GM12891 (cell line): ENCODE measurements at regions not wholly inside any gene's neighbourhood (a gene's known extent, or its start where the extent isn't known, plus 50 kb on each side); places are given as distances from the start of the nearest gene placed in this dataset.
A peak's percentile ranks its signal among the peaks of the same experiment; 100 is the strongest.

Experiments used
- DNase-seq: peaks from one replicate; pipeline ENCODE4 v3.0.0; 2011; ENCODE audit warnings: low spot score; ENCODE audit not compliant: insufficient read length
- FAIRE-seq: peaks from 2 replicates; lab custom pipeline; 2011; peaks lifted over from hg19 to GRCh38; lab: Jason Lieb, UNC
- PAX5 ChIP-seq: IDR thresholded peaks from 2 replicates; pipeline ENCODE4 v1.6.1; 2011; ENCODE audit warnings: low read length, moderate library complexity, mild to moderate bottlenecking; ENCODE audit not compliant: insufficient read depth, severe bottlenecking
- POLR2A ChIP-seq: IDR thresholded peaks from 2 replicates; pipeline ENCODE4 v1.6.1; 2011; ENCODE audit warnings: low read depth, low read length, control low read depth
- POLR2AphosphoS5 ChIP-seq: IDR thresholded peaks from 2 replicates; pipeline ENCODE4 v1.6.1; 2011; ENCODE audit warnings: low read depth, low read length, control low read depth
- POU2F2 ChIP-seq: IDR thresholded peaks from 2 replicates; pipeline ENCODE4 v1.6.1; 2011; ENCODE audit warnings: low read depth, mild to moderate bottlenecking, control low read depth, low read length, moderate library complexity
- SPI1 ChIP-seq: IDR thresholded peaks from 2 replicates; pipeline ENCODE4 v1.6.1; 2011; ENCODE audit warnings: low read depth, low read length, control low read depth
- TAF1 ChIP-seq: IDR thresholded peaks from 2 replicates; pipeline ENCODE4 v1.6.1; 2011; ENCODE audit warnings: low read depth, low read length, control low read depth

- FAIRE-seq (no peak), DNase-seq (no peak)
- TF ChIP-seq POLR2A (no peak), PAX5 (no peak), SPI1 (no peak), POU2F2 (no peak)
Measured at GRCh38 chr12:65593239-65593701, 231.0 kb upstream of the HMGA2 start.

GRCh38 chr12:65594409-65594808, 229.9 kb upstream of the HMGA2 start:
- TF ChIP-seq POU2F2 = no peak
- TF ChIP-seq POLR2A = no peak
- TF ChIP-seq SPI1 = no peak
- no peak for TF ChIP-seq TAF1
- no peak for TF ChIP-seq PAX5
- TF ChIP-seq POLR2AphosphoS5 = no peak
- FAIRE-seq (no peak), DNase-seq (no peak)

DNA sequence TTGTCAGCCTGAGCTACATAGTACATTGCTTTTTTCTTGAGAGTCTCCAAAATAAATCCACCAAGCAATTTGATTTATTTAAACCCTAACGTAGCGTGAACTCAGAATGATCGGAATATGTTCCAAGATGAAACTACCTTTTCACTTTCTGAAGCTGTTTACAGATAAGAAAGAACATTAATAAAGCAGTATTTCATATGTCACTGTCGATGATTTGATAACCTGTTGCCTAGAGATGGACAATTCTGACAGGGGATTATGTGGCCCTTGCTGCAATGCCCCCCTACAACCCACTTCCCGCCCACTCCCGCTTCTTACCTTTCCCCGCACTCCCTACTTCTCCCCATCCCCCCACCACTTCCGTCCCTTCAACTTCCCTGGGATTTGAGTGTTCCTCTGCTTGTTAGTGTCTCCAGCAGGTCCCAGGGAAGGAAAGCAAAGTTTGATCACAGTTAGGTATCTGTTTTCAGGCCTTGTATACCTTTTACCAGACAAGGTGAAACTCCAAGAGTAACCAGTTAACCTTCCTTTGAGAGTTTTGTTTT, 229.2 kb upstream of the HMGA2 start:
- TF ChIP-seq TAF1 = no peak
- no peak for TF ChIP-seq POU2F2
- no peak for TF ChIP-seq POLR2A
- no peak for TF ChIP-seq POLR2AphosphoS5
- TF ChIP-seq PAX5 = no peak
- no peak for TF ChIP-seq SPI1
- DNase-seq (no peak), FAIRE-seq (no peak)

GRCh38 chr12:65596514-65597091, 227.7 kb upstream of the HMGA2 start:
- FAIRE-seq (no peak), DNase-seq (no peak)
- TF ChIP-seq POLR2A (no peak), POLR2AphosphoS5 (no peak), POU2F2 (no peak), SPI1 (no peak), PAX5 (no peak)

DNA sequence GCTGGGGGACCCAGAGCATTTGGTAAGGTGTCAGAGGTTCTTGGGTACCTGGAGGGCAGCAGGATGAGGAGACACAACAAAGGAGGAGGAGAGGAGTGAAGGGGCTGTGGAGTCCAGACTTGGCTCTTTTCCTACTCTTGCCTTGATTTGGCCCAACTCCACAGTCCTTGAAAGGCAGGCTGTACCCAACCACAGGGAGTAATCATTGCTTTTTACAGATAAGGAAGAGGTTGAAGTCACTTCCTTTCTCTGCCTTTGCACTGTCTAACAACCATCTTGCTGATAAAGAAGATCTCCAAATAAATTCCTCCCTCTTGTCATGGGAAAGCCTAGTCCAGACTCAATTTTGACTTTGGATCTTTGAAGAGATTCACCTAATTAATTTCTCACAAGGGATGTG, 226.8 kb upstream of the HMGA2 start:
- no peak for TF ChIP-seq POLR2AphosphoS5
- TF ChIP-seq POLR2A = no peak
- no peak for TF ChIP-seq POU2F2
- TF ChIP-seq SPI1 = no peak
- no peak for TF ChIP-seq PAX5
- DNase-seq = no peak
- FAIRE-seq = no peak

DNA sequence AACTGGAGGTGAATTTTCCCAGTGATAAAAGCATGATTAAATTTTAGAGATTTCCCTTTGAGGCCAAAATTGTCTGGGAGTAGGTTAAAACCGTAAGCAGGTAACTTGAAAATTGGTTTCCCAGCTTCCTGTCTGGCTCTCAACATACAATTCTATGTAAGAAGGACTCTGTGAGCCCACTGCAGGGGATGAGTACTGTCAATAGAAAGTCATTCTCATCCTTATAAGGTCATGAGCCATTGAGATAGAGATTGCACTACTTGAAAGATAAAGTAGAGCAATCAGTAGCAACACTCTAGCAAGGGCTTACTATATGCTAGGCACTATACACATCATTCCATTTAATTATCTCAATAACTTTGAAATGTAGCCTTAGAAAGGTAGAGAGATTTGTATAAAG, 225.6 kb upstream of the HMGA2 start:
- TF ChIP-seq POLR2AphosphoS5 (no peak), SPI1 (no peak), POU2F2 (no peak), POLR2A (no peak), TAF1 (no peak), PAX5 (no peak)
- DNase-seq (no peak), FAIRE-seq (no peak)

DNA sequence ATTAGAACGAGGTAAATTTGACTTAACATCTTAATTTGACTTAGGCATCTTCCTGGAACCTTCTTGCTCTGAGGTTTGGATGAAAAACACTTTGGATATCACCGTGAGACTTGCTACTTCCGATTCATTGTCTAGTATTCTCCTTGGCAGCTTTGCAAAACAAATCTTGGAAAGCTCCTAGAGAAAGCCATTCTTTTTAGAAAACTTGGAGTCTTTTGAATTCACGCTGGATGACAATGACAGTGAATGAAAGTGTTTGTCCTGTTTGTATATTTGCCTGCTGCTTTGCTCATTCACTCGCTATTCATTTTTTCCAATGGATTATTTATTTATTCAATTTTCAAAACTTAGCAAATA, 222.1 kb upstream of the HMGA2 start:
- FAIRE-seq = no peak
- no peak for DNase-seq
- TF ChIP-seq POLR2A = no peak
- TF ChIP-seq POU2F2 = no peak
- TF ChIP-seq PAX5 = no peak
- no peak for TF ChIP-seq POLR2AphosphoS5
- TF ChIP-seq SPI1 = no peak
- no peak for TF ChIP-seq TAF1

DNA sequence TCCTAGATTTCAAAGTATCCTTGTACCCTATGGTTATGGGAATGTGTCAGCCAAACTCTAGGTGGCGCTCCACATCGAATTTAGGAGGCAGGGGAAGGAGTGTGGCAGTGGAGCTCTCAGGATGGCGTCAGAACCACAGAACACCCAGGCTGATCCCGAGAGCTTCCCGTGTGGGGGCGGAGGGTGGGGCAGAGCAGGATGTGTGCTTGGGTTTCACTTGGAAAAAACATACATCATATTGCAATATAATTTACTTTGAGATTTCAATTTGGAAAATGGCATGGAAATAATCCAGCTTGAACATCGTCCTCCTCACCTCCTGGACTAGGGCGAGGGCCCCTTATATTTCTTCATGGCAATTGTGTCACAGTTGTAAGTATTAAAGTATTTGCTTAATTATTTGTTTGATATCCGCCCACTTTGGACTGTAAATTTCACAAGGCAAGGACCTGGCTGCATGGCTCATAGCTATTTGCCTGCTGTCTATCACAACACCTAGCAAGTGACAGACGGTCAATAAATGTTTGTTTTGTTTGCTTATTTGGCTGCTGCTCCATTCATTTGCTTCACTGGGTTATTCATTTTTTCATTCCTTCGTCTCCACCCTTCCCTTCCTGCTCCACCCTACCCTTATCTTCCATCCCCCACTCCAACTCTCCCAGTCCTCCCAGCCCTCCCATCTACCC, 221.5 kb upstream of the HMGA2 start:
- no peak for FAIRE-seq
- no peak for TF ChIP-seq PAX5
- TF ChIP-seq POLR2AphosphoS5 = no peak
- no peak for TF ChIP-seq POU2F2
- no peak for TF ChIP-seq SPI1
- no peak for TF ChIP-seq POLR2A
- TF ChIP-seq TAF1 = no peak
- peak; percentile 5 for DNase-seq

DNA sequence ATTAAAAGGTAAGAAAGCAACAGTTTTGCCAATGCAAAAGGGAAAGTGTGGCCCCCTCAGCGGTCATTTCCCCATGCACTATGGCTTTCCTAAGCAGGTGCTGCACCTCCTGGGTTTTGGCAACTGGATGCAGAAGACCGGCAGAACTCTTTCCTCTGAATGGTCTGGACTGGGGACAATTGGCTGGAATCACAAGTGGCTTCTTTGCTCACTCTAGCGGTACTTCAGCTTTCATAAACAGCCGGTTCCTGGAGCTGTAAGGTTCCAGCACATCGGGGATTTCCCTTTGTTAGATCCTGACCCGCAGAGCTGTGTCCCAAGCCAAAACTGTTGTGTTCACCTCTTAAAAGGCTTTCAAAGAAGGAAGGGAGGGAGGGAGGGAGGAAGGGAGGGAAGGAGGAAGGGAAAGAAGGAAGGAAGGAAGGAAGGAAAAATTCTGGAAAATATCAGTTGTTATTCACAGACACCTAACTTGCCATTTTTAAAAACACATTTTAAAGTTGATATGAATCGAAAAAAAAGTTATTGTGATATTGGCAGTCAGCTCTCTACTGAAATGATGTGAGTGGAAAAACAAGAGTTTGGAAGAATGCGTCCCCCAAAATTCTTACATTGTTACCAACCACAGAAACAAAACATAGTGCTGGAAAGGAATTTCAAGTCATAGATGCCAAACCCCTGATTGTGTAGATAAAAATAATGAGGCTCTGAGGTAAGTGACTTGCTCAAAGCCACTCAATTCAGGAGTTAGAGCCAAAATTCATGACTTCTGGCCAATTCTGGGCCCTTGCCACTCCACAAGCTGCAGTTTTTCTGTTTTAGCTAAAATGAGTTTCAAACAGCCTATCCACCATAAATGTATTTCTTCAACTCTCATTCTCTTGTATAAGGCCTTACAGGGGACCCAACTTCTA, 220.6 kb upstream of the HMGA2 start:
- FAIRE-seq = no peak
- DNase-seq = no peak
- no peak for TF ChIP-seq POLR2AphosphoS5

GRCh38 chr12:65605019-65605418, 219.3 kb upstream of the HMGA2 start:
- DNase-seq (no peak), FAIRE-seq (no peak)
- TF ChIP-seq PAX5 (no peak), TAF1 (no peak), POLR2AphosphoS5 (no peak), POLR2A (no peak), POU2F2 (no peak), SPI1 (no peak)
